ENCODE measurements at regions not wholly inside any gene's neighbourhood (a gene's known extent, or its start where the extent isn't known, plus 50 kb on each side); places are given as distances from the start of the nearest gene placed in this dataset.

- Histone ChIP-seq H3K36me3 (ENCODE audit: control insufficient read depth, insufficient read depth, low read length) (no peaks in the 10 kb centered on the region), H3K27ac (ENCODE audit: low read length) (no peak overlapping the region), H3K27me3 (ENCODE audit: control insufficient read depth, insufficient read depth, low read length) (no peaks in the 10 kb centered on the region), H3K9me3 (replicated peaks; ENCODE audit: control insufficient read depth, low read depth, low read length) (no peaks in the 10 kb centered on the region), H3K4me3 (ENCODE audit: low read length) (no peak overlapping the region), H3K4me1 (ENCODE audit: control insufficient read depth, insufficient read depth, low read length) (no peaks in the 10 kb centered on the region)
- no peak for DNase-seq
- WGBS (ENCODE audit: insufficient coverage) = no CpG with 5 or more reads among the region's 5 CpGs
Observed at GRCh38 chr13:64938660-64939059, 2291.5 kb downstream of the PCDH9 start.

- no peak for DNase-seq
- no peak overlapping the region for H3K27ac ChIP-seq (ENCODE audit: low read length)
- WGBS (ENCODE audit: insufficient coverage) = no CpG with 5 or more reads among the region's 1 CpG
- H3K27me3 ChIP-seq (ENCODE audit: control insufficient read depth, insufficient read depth, low read length) = no peaks in the 10 kb centered on the region
- no peaks in the 10 kb centered on the region for H3K36me3 ChIP-seq (ENCODE audit: control insufficient read depth, insufficient read depth, low read length)
- H3K4me1 ChIP-seq (ENCODE audit: control insufficient read depth, insufficient read depth, low read length) = no peaks in the 10 kb centered on the region
- H3K9me3 ChIP-seq (replicated peaks; ENCODE audit: control insufficient read depth, low read depth, low read length) = no peaks in the 10 kb centered on the region
- no peak overlapping the region for H3K4me3 ChIP-seq (ENCODE audit: low read length)
Observed at GRCh38 chr13:64937302-64937701, 2292.8 kb downstream of the PCDH9 start.

- H3K9me3 ChIP-seq (replicated peaks; ENCODE audit: control insufficient read depth, low read depth, low read length) = no peaks in the 10 kb centered on the region
- no peaks in the 10 kb centered on the region for H3K4me1 ChIP-seq (ENCODE audit: control insufficient read depth, insufficient read depth, low read length)
- no peak overlapping the region for H3K27ac ChIP-seq (ENCODE audit: low read length)
- no peak overlapping the region for H3K4me3 ChIP-seq (ENCODE audit: low read length)
- no peaks in the 10 kb centered on the region for H3K36me3 ChIP-seq (ENCODE audit: control insufficient read depth, insufficient read depth, low read length)
- DNase-seq = no peak
- no CpG with 5 or more reads among the region's 2 CpGs for WGBS (ENCODE audit: insufficient coverage)
- H3K27me3 ChIP-seq (ENCODE audit: control insufficient read depth, insufficient read depth, low read length) = no peaks in the 10 kb centered on the region
Observed at GRCh38 chr13:64936879-64937278, 2293.3 kb downstream of the PCDH9 start.

- Histone ChIP-seq H3K4me1 (ENCODE audit: control insufficient read depth, insufficient read depth, low read length) (no peaks in the 10 kb centered on the region), H3K9me3 (replicated peaks; ENCODE audit: control insufficient read depth, low read depth, low read length) (no peaks in the 10 kb centered on the region), H3K27me3 (ENCODE audit: control insufficient read depth, insufficient read depth, low read length) (no peaks in the 10 kb centered on the region), H3K27ac (ENCODE audit: low read length) (no peak overlapping the region), H3K36me3 (ENCODE audit: control insufficient read depth, insufficient read depth, low read length) (no peaks in the 10 kb centered on the region), H3K4me3 (ENCODE audit: low read length) (no peak overlapping the region)
- no peak for DNase-seq
Observed at GRCh38 chr13:64935441-64935840, 2294.7 kb downstream of the PCDH9 start.

GRCh38 chr13:64934569-64935362, 2295.4 kb downstream of the PCDH9 start:
- Histone ChIP-seq H3K27me3 (ENCODE audit: control insufficient read depth, insufficient read depth, low read length) (no peaks in the 10 kb centered on the region), H3K9me3 (replicated peaks; ENCODE audit: control insufficient read depth, low read depth, low read length) (no peaks in the 10 kb centered on the region)

GRCh38 chr13:64930636-64931035, 2299.5 kb downstream of the PCDH9 start:
- H3K27ac ChIP-seq (ENCODE audit: low read length) = no peak overlapping the region
- H3K27me3 ChIP-seq (ENCODE audit: control insufficient read depth, insufficient read depth, low read length) = no peaks in the 10 kb centered on the region
- H3K4me1 ChIP-seq (ENCODE audit: control insufficient read depth, insufficient read depth, low read length) = no peaks in the 10 kb centered on the region
- H3K4me3 ChIP-seq (ENCODE audit: low read length) = no peak overlapping the region
- no peak for DNase-seq
- no peaks in the 10 kb centered on the region for H3K36me3 ChIP-seq (ENCODE audit: control insufficient read depth, insufficient read depth, low read length)
- no peaks in the 10 kb centered on the region for H3K9me3 ChIP-seq (replicated peaks; ENCODE audit: control insufficient read depth, low read depth, low read length)

More at GRCh38 chr13:64934569-64935362, 2295.4 kb downstream of the PCDH9 start:
- no peak overlapping the region for H3K27ac ChIP-seq (ENCODE audit: low read length)
- no peak for DNase-seq
- no peak overlapping the region for H3K4me3 ChIP-seq (ENCODE audit: low read length)
- H3K36me3 ChIP-seq (ENCODE audit: control insufficient read depth, insufficient read depth, low read length) = no peaks in the 10 kb centered on the region
- WGBS (ENCODE audit: insufficient coverage) = no CpG with 5 or more reads among the region's 5 CpGs
- no peaks in the 10 kb centered on the region for H3K4me1 ChIP-seq (ENCODE audit: control insufficient read depth, insufficient read depth, low read length)

- H3K27me3 ChIP-seq (ENCODE audit: control insufficient read depth, insufficient read depth, low read length) = no peaks in the 10 kb centered on the region
Observed at GRCh38 chr13:64928696-64929499, 2301.2 kb downstream of the PCDH9 start.

GRCh38 chr13:64925727-64926126, 2304.4 kb downstream of the PCDH9 start:
- WGBS (ENCODE audit: insufficient coverage) = 95% methylated on average over 15 of the region's 22 CpGs
- DNase-seq = no peak
- H3K4me1 ChIP-seq (ENCODE audit: control insufficient read depth, insufficient read depth, low read length) = no peaks in the 10 kb centered on the region
- H3K27ac ChIP-seq (ENCODE audit: low read length) = no peak overlapping the region
- no peaks in the 10 kb centered on the region for H3K9me3 ChIP-seq (replicated peaks; ENCODE audit: control insufficient read depth, low read depth, low read length)
- H3K36me3 ChIP-seq (ENCODE audit: control insufficient read depth, insufficient read depth, low read length) = no peaks in the 10 kb centered on the region
- H3K4me3 ChIP-seq (ENCODE audit: low read length) = no peak overlapping the region
- no peaks in the 10 kb centered on the region for H3K27me3 ChIP-seq (ENCODE audit: control insufficient read depth, insufficient read depth, low read length)

More at GRCh38 chr13:64928696-64929499, 2301.2 kb downstream of the PCDH9 start:
- no peak for DNase-seq
- no peaks in the 10 kb centered on the region for H3K9me3 ChIP-seq (replicated peaks; ENCODE audit: control insufficient read depth, low read depth, low read length)
- no peaks in the 10 kb centered on the region for H3K4me1 ChIP-seq (ENCODE audit: control insufficient read depth, insufficient read depth, low read length)
- WGBS (ENCODE audit: insufficient coverage) = no CpG with 5 or more reads among the region's 3 CpGs
- no peaks in the 10 kb centered on the region for H3K36me3 ChIP-seq (ENCODE audit: control insufficient read depth, insufficient read depth, low read length)
- H3K4me3 ChIP-seq (ENCODE audit: low read length) = no peak overlapping the region
- no peak overlapping the region for H3K27ac ChIP-seq (ENCODE audit: low read length)

GRCh38 chr13:64925284-64925683, 2304.9 kb downstream of the PCDH9 start:
- Histone ChIP-seq H3K4me3 (ENCODE audit: low read length) (no peak overlapping the region), H3K27me3 (ENCODE audit: control insufficient read depth, insufficient read depth, low read length) (no peaks in the 10 kb centered on the region), H3K27ac (ENCODE audit: low read length) (no peak overlapping the region), H3K36me3 (ENCODE audit: control insufficient read depth, insufficient read depth, low read length) (no peaks in the 10 kb centered on the region), H3K4me1 (ENCODE audit: control insufficient read depth, insufficient read depth, low read length) (no peaks in the 10 kb centered on the region), H3K9me3 (replicated peaks; ENCODE audit: control insufficient read depth, low read depth, low read length) (no peaks in the 10 kb centered on the region)
- 80% methylated on average over 7 of the region's 7 CpGs for WGBS (ENCODE audit: insufficient coverage)
- DNase-seq = peak; percentile 4

GRCh38 chr13:64924401-64924800, 2305.7 kb downstream of the PCDH9 start:
- no peaks in the 10 kb centered on the region for H3K36me3 ChIP-seq (ENCODE audit: control insufficient read depth, insufficient read depth, low read length)
- H3K4me1 ChIP-seq (ENCODE audit: control insufficient read depth, insufficient read depth, low read length) = no peaks in the 10 kb centered on the region
- WGBS (ENCODE audit: insufficient coverage) = 70% methylated on average over 5 of the region's 6 CpGs
- DNase-seq = no peak
- no peak overlapping the region for H3K4me3 ChIP-seq (ENCODE audit: low read length)
- no peak overlapping the region for H3K27ac ChIP-seq (ENCODE audit: low read length)
- H3K27me3 ChIP-seq (ENCODE audit: control insufficient read depth, insufficient read depth, low read length) = no peaks in the 10 kb centered on the region
- H3K9me3 ChIP-seq (replicated peaks; ENCODE audit: control insufficient read depth, low read depth, low read length) = no peaks in the 10 kb centered on the region
